ENCODE measurements at regions not wholly inside any gene's neighbourhood (a gene's known extent, or its start where the extent isn't known, plus 50 kb on each side); places are given as distances from the start of the nearest gene placed in this dataset.

GRCh38 chr11:108994887-108995286 lies 330.0 kb downstream of the DDX10 start:
- no peaks in the 10 kb centered on the region for H3K4me1 ChIP-seq (ENCODE audit: insufficient read depth, low read length)
- H3K27me3 ChIP-seq (ENCODE audit: insufficient read depth, low read length) = no peaks in the 10 kb centered on the region
- POLR2A ChIA-PET (ENCODE audit: partially characterized antibody) = no interaction called here
- Mint-ChIP-seq H3K4me3 (no peak overlapping the region), H3K4me1 (peaks cover 0 to 3% (median 0%) of the 10 kb centered on the region in 4 donors), H3K36me3 (no peaks in the 10 kb centered on the region), H3K27me3 (peaks cover 3 to 4% of the 10 kb centered on the region in 2 donors), H3K9me3 (peaks cover 0 to 12% (median 5%) of the 10 kb centered on the region in 8 donors), H3K27ac (no peak overlapping the region)
- no peak overlapping the region for H3K27ac ChIP-seq (ENCODE audit: low read depth, low read length)
- CTCF ChIA-PET (ENCODE audit: partially characterized antibody) = no interaction called here
- no peak for DNase-seq
- intact Hi-C loops (cut with micrococcal nuclease) = no loop called here
- no peaks in the 10 kb centered on the region for H3K9me3 ChIP-seq (ENCODE audit: control insufficient read depth in 1 of 2, low read length in 2 of 2)
- no peak overlapping the region for H3K4me3 ChIP-seq (ENCODE audit: low read length in 2 of 2)
- H3K36me3 ChIP-seq (ENCODE audit: insufficient read depth, low read length) = no peaks in the 10 kb centered on the region

- peaks cover 3 to 18% (median 5%) of the 10 kb centered on the region in 8 donors for H3K9me3 Mint-ChIP-seq
- no peak overlapping the region for H3K27ac Mint-ChIP-seq
These were observed 333.0 kb downstream of the DDX10 start for GRCh38 chr11:108997826-108998225.

GRCh38 chr11:109000531-109000930 lies 335.7 kb downstream of the DDX10 start:
- no peaks in the 10 kb centered on the region for H3K27me3 ChIP-seq (ENCODE audit: insufficient read depth, low read length)
- no peak overlapping the region for H3K27ac Mint-ChIP-seq
- H3K27ac ChIP-seq (ENCODE audit: low read depth, low read length) = no peak overlapping the region
- H3K4me1 ChIP-seq (ENCODE audit: insufficient read depth, low read length) = no peaks in the 10 kb centered on the region
- no peaks in the 10 kb centered on the region for H3K9me3 ChIP-seq (ENCODE audit: control insufficient read depth in 1 of 2, low read length in 2 of 2)
- H3K4me3 Mint-ChIP-seq = no peak overlapping the region
- intact Hi-C loops (cut with micrococcal nuclease) = no loop called here
- peaks cover 3 to 6% of the 10 kb centered on the region in 2 donors for H3K27me3 Mint-ChIP-seq
- H3K36me3 ChIP-seq (ENCODE audit: insufficient read depth, low read length) = no peaks in the 10 kb centered on the region
- ChIA-PET CTCF (ENCODE audit: partially characterized antibody) (no interaction called here), POLR2A (ENCODE audit: partially characterized antibody) (no interaction called here)
- no peak for DNase-seq
- H3K36me3 Mint-ChIP-seq = no peaks in the 10 kb centered on the region
- no peak overlapping the region for H3K4me3 ChIP-seq (ENCODE audit: low read length in 2 of 2)
- H3K9me3 Mint-ChIP-seq = peaks cover 3 to 18% (median 5%) of the 10 kb centered on the region in 8 donors
- H3K4me1 Mint-ChIP-seq = peaks cover 0 to 1% (median 0%) of the 10 kb centered on the region in 4 donors

More at GRCh38 chr11:108997826-108998225, 333.0 kb downstream of the DDX10 start:
- Mint-ChIP-seq H3K4me1 (peaks cover 0 to 3% (median 0%) of the 10 kb centered on the region in 4 donors), H3K4me3 (no peak overlapping the region), H3K27me3 (peaks cover 4 to 5% of the 10 kb centered on the region in 2 donors), H3K36me3 (no peaks in the 10 kb centered on the region)
- ChIA-PET POLR2A (ENCODE audit: partially characterized antibody) (no interaction called here), CTCF (ENCODE audit: partially characterized antibody) (no interaction called here)
- no peaks in the 10 kb centered on the region for H3K36me3 ChIP-seq (ENCODE audit: insufficient read depth, low read length)
- H3K4me1 ChIP-seq (ENCODE audit: insufficient read depth, low read length) = no peaks in the 10 kb centered on the region
- no peaks in the 10 kb centered on the region for H3K27me3 ChIP-seq (ENCODE audit: insufficient read depth, low read length)
- H3K9me3 ChIP-seq (ENCODE audit: control insufficient read depth in 1 of 2, low read length in 2 of 2) = no peaks in the 10 kb centered on the region
- intact Hi-C loops (cut with micrococcal nuclease) = no loop called here
- H3K4me3 ChIP-seq (ENCODE audit: low read length in 2 of 2) = no peak overlapping the region
- no peak overlapping the region for H3K27ac ChIP-seq (ENCODE audit: low read depth, low read length)
- no peak for DNase-seq

DNA sequence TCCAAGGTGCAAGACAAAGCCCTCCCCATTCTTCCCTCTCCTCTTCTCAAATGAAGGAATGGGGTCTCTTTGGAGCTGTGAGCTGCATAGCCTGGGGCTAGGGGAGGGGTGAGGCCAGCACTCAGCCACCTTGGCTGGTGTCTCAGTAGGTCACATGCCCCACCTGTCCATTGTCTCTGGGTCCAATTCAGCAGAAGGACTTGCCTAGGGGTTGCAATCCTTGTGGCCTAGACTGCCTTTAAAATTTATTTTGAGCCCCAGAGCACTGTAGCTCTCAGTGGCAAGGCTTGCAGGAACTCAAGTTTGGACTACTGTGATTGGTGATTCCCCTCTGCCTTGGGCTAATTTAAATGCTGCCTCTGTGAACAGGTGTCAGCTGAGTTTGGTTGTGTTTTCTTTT lies 336.7 kb downstream of the DDX10 start:
- H3K4me1 Mint-ChIP-seq = no peaks in the 10 kb centered on the region
- H3K27me3 ChIP-seq (ENCODE audit: insufficient read depth, low read length) = no peaks in the 10 kb centered on the region
- no peaks in the 10 kb centered on the region for H3K9me3 ChIP-seq (ENCODE audit: control insufficient read depth in 1 of 2, low read length in 2 of 2)
- H3K27ac Mint-ChIP-seq = no peak overlapping the region
- DNase-seq = no peak
- peaks cover 6% of the 10 kb centered on the region in 2 donors for H3K27me3 Mint-ChIP-seq
- POLR2A ChIA-PET (ENCODE audit: partially characterized antibody) = no interaction called here
- CTCF ChIA-PET (ENCODE audit: partially characterized antibody) = no interaction called here
- no peaks in the 10 kb centered on the region for H3K36me3 Mint-ChIP-seq
- intact Hi-C loops (cut with micrococcal nuclease) = no loop called here
- H3K36me3 ChIP-seq (ENCODE audit: insufficient read depth, low read length) = no peaks in the 10 kb centered on the region
- no peak overlapping the region for H3K27ac ChIP-seq (ENCODE audit: low read depth, low read length)
- H3K4me3 ChIP-seq (ENCODE audit: low read length in 2 of 2) = no peak overlapping the region
- peaks cover 3 to 15% (median 3%) of the 10 kb centered on the region in 8 donors for H3K9me3 Mint-ChIP-seq
- H3K4me1 ChIP-seq (ENCODE audit: insufficient read depth, low read length) = no peaks in the 10 kb centered on the region
- H3K4me3 Mint-ChIP-seq = no peak overlapping the region

- POLR2A ChIA-PET (ENCODE audit: partially characterized antibody) = no interaction called here
- no peak overlapping the region for H3K27ac ChIP-seq (ENCODE audit: low read depth, low read length)
- Mint-ChIP-seq H3K4me3 (no peak overlapping the region), H3K27me3 (peaks cover 2 to 3% of the 10 kb centered on the region in 2 donors), H3K4me1 (no peaks in the 10 kb centered on the region), H3K9me3 (peaks cover 0 to 3% (median 0%) of the 10 kb centered on the region in 8 donors), H3K27ac (no peak overlapping the region), H3K36me3 (no peaks in the 10 kb centered on the region)
- H3K4me1 ChIP-seq (ENCODE audit: insufficient read depth, low read length) = no peaks in the 10 kb centered on the region
- no peaks in the 10 kb centered on the region for H3K27me3 ChIP-seq (ENCODE audit: insufficient read depth, low read length)
- intact Hi-C loops (cut with micrococcal nuclease) = no loop called here
- no peaks in the 10 kb centered on the region for H3K9me3 ChIP-seq (ENCODE audit: control insufficient read depth in 1 of 2, low read length in 2 of 2)
- H3K36me3 ChIP-seq (ENCODE audit: insufficient read depth, low read length) = no peaks in the 10 kb centered on the region
- DNase-seq = no peak
- H3K4me3 ChIP-seq (ENCODE audit: low read length in 2 of 2) = no peak overlapping the region
- CTCF ChIA-PET (ENCODE audit: partially characterized antibody) = no interaction called here
These were observed 348.1 kb downstream of the DDX10 start for GRCh38 chr11:109012991-109013390.

DNA sequence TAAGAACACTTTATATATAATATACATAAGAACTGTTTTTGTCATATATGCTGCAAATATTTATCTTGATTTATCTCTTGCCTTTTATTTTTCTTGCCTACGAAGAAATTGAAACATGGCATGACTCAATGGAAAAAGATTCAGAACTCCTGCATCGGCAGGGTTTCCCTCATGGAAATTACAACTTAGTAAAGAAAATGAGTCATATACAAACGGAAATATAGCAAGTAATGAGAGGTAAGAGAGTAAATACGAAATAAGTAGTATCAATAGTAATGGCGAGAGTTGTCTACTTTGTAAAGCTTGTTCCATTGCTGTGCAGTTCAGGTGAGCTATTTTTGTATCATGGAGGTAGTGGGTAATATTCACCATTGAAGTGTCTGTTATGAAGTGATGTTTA lies 350.4 kb downstream of the DDX10 start:
- Histone ChIP-seq H3K9me3 (ENCODE audit: control insufficient read depth in 1 of 2, low read length in 2 of 2) (no peaks in the 10 kb centered on the region), H3K4me3 (ENCODE audit: low read length in 2 of 2) (no peak overlapping the region), H3K4me1 (ENCODE audit: insufficient read depth, low read length) (no peaks in the 10 kb centered on the region), H3K36me3 (ENCODE audit: insufficient read depth, low read length) (no peaks in the 10 kb centered on the region), H3K27ac (ENCODE audit: low read depth, low read length) (no peak overlapping the region), H3K27me3 (ENCODE audit: insufficient read depth, low read length) (no peaks in the 10 kb centered on the region)
- Mint-ChIP-seq H3K36me3 (no peaks in the 10 kb centered on the region), H3K27me3 (peaks cover 1% of the 10 kb centered on the region in 2 donors), H3K9me3 (no peaks in the 10 kb centered on the region), H3K4me1 (no peaks in the 10 kb centered on the region), H3K4me3 (no peak overlapping the region), H3K27ac (no peak overlapping the region)
- ChIA-PET CTCF (ENCODE audit: partially characterized antibody) (interaction anchor here (1.6 kb wide), 1 partner anchor 20 kb away, joined by 3 read pairs; no protein-coding TSS in a partner anchor), POLR2A (ENCODE audit: partially characterized antibody) (no interaction called here)
- intact Hi-C loops (cut with micrococcal nuclease) = no loop called here
- no peak for DNase-seq

GRCh38 chr11:109016724-109017123 lies 351.9 kb downstream of the DDX10 start:
- Mint-ChIP-seq H3K27ac (no peak overlapping the region), H3K4me1 (no peaks in the 10 kb centered on the region), H3K27me3 (peaks cover 0 to 1% of the 10 kb centered on the region in 2 donors), H3K4me3 (no peak overlapping the region), H3K36me3 (no peaks in the 10 kb centered on the region), H3K9me3 (no peaks in the 10 kb centered on the region)
- no peak for DNase-seq
- intact Hi-C loops (cut with micrococcal nuclease) = no loop called here
- Histone ChIP-seq H3K27ac (ENCODE audit: low read depth, low read length) (no peak overlapping the region), H3K4me3 (ENCODE audit: low read length in 2 of 2) (no peak overlapping the region), H3K4me1 (ENCODE audit: insufficient read depth, low read length) (no peaks in the 10 kb centered on the region), H3K27me3 (ENCODE audit: insufficient read depth, low read length) (no peaks in the 10 kb centered on the region), H3K9me3 (ENCODE audit: control insufficient read depth in 1 of 2, low read length in 2 of 2) (no peaks in the 10 kb centered on the region), H3K36me3 (ENCODE audit: insufficient read depth, low read length) (no peaks in the 10 kb centered on the region)
- CTCF ChIA-PET (ENCODE audit: partially characterized antibody) = no interaction called here
- POLR2A ChIA-PET (ENCODE audit: partially characterized antibody) = no interaction called here

- intact Hi-C loops (cut with micrococcal nuclease) = no loop called here
- no peaks in the 10 kb centered on the region for H3K27me3 ChIP-seq (ENCODE audit: insufficient read depth, low read length)
These were observed 352.6 kb downstream of the DDX10 start for GRCh38 chr11:109017489-109017888.

More at GRCh38 chr11:109017489-109017888, 352.6 kb downstream of the DDX10 start:
- POLR2A ChIA-PET (ENCODE audit: partially characterized antibody) = no interaction called here
- Histone ChIP-seq H3K4me3 (ENCODE audit: low read length in 2 of 2) (no peak overlapping the region), H3K9me3 (ENCODE audit: control insufficient read depth in 1 of 2, low read length in 2 of 2) (no peaks in the 10 kb centered on the region), H3K36me3 (ENCODE audit: insufficient read depth, low read length) (no peaks in the 10 kb centered on the region), H3K27ac (ENCODE audit: low read depth, low read length) (no peak overlapping the region), H3K4me1 (ENCODE audit: insufficient read depth, low read length) (no peaks in the 10 kb centered on the region)
- DNase-seq = no peak
- Mint-ChIP-seq H3K9me3 (no peaks in the 10 kb centered on the region), H3K4me3 (no peak overlapping the region), H3K36me3 (no peaks in the 10 kb centered on the region), H3K4me1 (no peaks in the 10 kb centered on the region), H3K27me3 (peaks cover 0 to 1% of the 10 kb centered on the region in 2 donors), H3K27ac (no peak overlapping the region)
- CTCF ChIA-PET (ENCODE audit: partially characterized antibody) = no interaction called here
